HEK293 (cell line): ENCODE measurements at regions not wholly inside any gene's neighbourhood (a gene's known extent, or its start where the extent isn't known, plus 50 kb on each side); places are given as distances from the start of the nearest gene placed in this dataset.

ENCODE experiments used
- CTCF ChIA-PET: fragments of 350-600 bp; formaldehyde crosslinking; extraction: SDS; loops from one replicate; lab custom pipeline; 2021; ENCODE audit warnings: antibody characterized with exemption; lab: Yijun Ruan, JAX
- POLR2A ChIA-PET: fragments of 300-600 bp; formaldehyde crosslinking; extraction: SDS; loops from one replicate; lab custom pipeline; 2020; ENCODE audit warnings: antibody characterized with exemption, inconsistent platforms; lab: Yijun Ruan, JAX
- H3K27ac ChIP-seq: fragments of 200-500 bp; sonication (Bioruptor generic); 2 replicates; pipeline ENCODE4 v1.5.1; 2014; ENCODE audit warnings: low read depth, low read length, control low read depth, inconsistent platforms; ENCODE audit errors: extremely low read depth
- H3K36me3 ChIP-seq, 2 experiments: fragments of 200-500 bp in 1 of 2; sonication (Bioruptor generic) in 1 of 2; 1 replicate in 1 of 2; 2 replicates in 1 of 2; pipeline ENCODE4 v1.5.1; 2014 to 2017; ENCODE audit warnings: inconsistent platforms in 2 of 2, low read length in 2 of 2; ENCODE audit not compliant: control insufficient read depth in 2 of 2, insufficient read depth in 1 of 2
- H3K4me1 ChIP-seq: fragments of 200-500 bp; sonication (Bioruptor generic); 2 replicates; pipeline ENCODE4 v1.5.1; 2014; ENCODE audit warnings: mild to moderate bottlenecking, low read length, inconsistent platforms; ENCODE audit not compliant: control insufficient read depth, insufficient read depth
- H3K4me3 ChIP-seq: 2 replicates; pipeline ENCODE4 v1.5.1; 2011; ENCODE audit warnings: low read depth, mild to moderate bottlenecking, control low read depth, low read length, moderate library complexity
- H3K9me3 ChIP-seq: fragments of 200-500 bp; sonication (Bioruptor generic); 2 replicates; pipeline ENCODE4 v1.5.1; 2014; ENCODE audit warnings: low read depth, low read length, inconsistent platforms; ENCODE audit not compliant: control insufficient read depth, insufficient read depth
- EGR2 ChIP-seq: fragments of 450-650 bp; formaldehyde crosslinking; IDR thresholded peaks from 2 replicates; pipeline ENCODE4 v1.5.1; 2016; ENCODE audit warnings: low read depth, missing biosample characterization, missing genetic modification characterization
- FEZF1 ChIP-seq: fragments of 450-650 bp; formaldehyde crosslinking; IDR thresholded peaks from 2 replicates; pipeline ENCODE4 v1.5.1; 2016; ENCODE audit warnings: missing biosample characterization, missing genetic modification characterization
- GLI2 ChIP-seq: fragments of 450-650 bp; formaldehyde crosslinking; IDR thresholded peaks from 2 replicates; pipeline ENCODE4; 2017; ENCODE audit warnings: missing biosample characterization, missing genetic modification characterization, low read depth, borderline replicate concordance
- GLIS2 ChIP-seq: fragments of 450-650 bp; formaldehyde crosslinking; IDR thresholded peaks from 2 replicates; pipeline ENCODE4 v1.5.1; 2016; ENCODE audit warnings: missing biosample characterization, missing genetic modification characterization
- HOXC10 ChIP-seq: sonication (generic); formaldehyde crosslinking; IDR thresholded peaks from 2 replicates; pipeline ENCODE4 v1.8.1; 2023; ENCODE audit warnings: mild to moderate bottlenecking, missing genetic modification reagents
- KLF1 ChIP-seq: fragments of 450-650 bp; formaldehyde crosslinking; IDR thresholded peaks from 2 replicates; pipeline ENCODE4 v1.5.1; 2016; ENCODE audit warnings: missing biosample characterization, missing genetic modification characterization
- PATZ1 ChIP-seq: fragments of 450-650 bp; formaldehyde crosslinking; IDR thresholded peaks from 2 replicates; pipeline ENCODE4 v1.5.1; 2016; ENCODE audit warnings: missing biosample characterization, missing genetic modification characterization
- ZFP69B ChIP-seq: fragments of 450-650 bp; formaldehyde crosslinking; IDR thresholded peaks from 2 replicates; pipeline ENCODE4 v1.5.1; 2016; ENCODE audit warnings: missing biosample characterization, missing genetic modification characterization
- ZNF114 ChIP-seq: fragments of 450-650 bp; formaldehyde crosslinking; IDR thresholded peaks from 2 replicates; pipeline ENCODE4 v1.5.0; 2017; ENCODE audit warnings: missing biosample characterization, missing genetic modification characterization
- ZNF138 ChIP-seq: fragments of 450-650 bp; formaldehyde crosslinking; IDR thresholded peaks from 2 replicates; pipeline ENCODE4 v1.5.1; 2016; ENCODE audit warnings: missing biosample characterization, missing genetic modification characterization, borderline replicate concordance
- ZNF155 ChIP-seq: fragments of 450-650 bp; formaldehyde crosslinking; IDR thresholded peaks from 2 replicates; pipeline ENCODE4 v1.5.1; 2016; ENCODE audit warnings: missing biosample characterization, missing genetic modification characterization
- ZNF16 ChIP-seq: fragments of 450-650 bp; formaldehyde crosslinking; IDR thresholded peaks from 2 replicates; pipeline ENCODE4 v1.5.1; 2016; ENCODE audit warnings: low read depth, missing biosample characterization, missing genetic modification characterization
- ZNF184 ChIP-seq: fragments of 450-650 bp; IDR thresholded peaks from 2 replicates; pipeline ENCODE4 v1.5.1; 2018; ENCODE audit warnings: missing biosample characterization, mild to moderate bottlenecking, missing genetic modification characterization
- ZNF202 ChIP-seq: fragments of 450-650 bp; formaldehyde crosslinking; IDR thresholded peaks from 2 replicates; pipeline ENCODE4 v1.5.1; 2016; ENCODE audit warnings: missing biosample characterization, missing genetic modification characterization, borderline replicate concordance
- ZNF214 ChIP-seq: fragments of 450-650 bp; formaldehyde crosslinking; IDR thresholded peaks from 2 replicates; pipeline ENCODE4 v1.5.1; 2017; ENCODE audit warnings: missing biosample characterization, mild to moderate bottlenecking, missing genetic modification characterization, borderline replicate concordance
- ZNF449 ChIP-seq: fragments of 450-650 bp; formaldehyde crosslinking; IDR thresholded peaks from 2 replicates; pipeline ENCODE4 v1.5.1; 2017; ENCODE audit warnings: missing biosample characterization, mild to moderate bottlenecking, missing genetic modification characterization, moderate library complexity
- ZNF513 ChIP-seq: fragments of 450-650 bp; IDR thresholded peaks from 2 replicates; pipeline ENCODE4 v1.5.1; 2018; ENCODE audit warnings: missing biosample characterization, missing genetic modification characterization
- ZNF529 ChIP-seq: fragments of 450-650 bp; formaldehyde crosslinking; IDR thresholded peaks from 2 replicates; pipeline ENCODE4 v1.5.1; 2017; ENCODE audit warnings: missing genetic modification characterization, missing biosample characterization; ENCODE audit not compliant: insufficient replicate concordance
- ZNF610 ChIP-seq: fragments of 450-650 bp; formaldehyde crosslinking; IDR thresholded peaks from 2 replicates; pipeline ENCODE4 v1.5.1; 2016; ENCODE audit warnings: missing biosample characterization, missing genetic modification characterization, borderline replicate concordance
- ZNF621 ChIP-seq: fragments of 450-650 bp; formaldehyde crosslinking; IDR thresholded peaks from 2 replicates; pipeline ENCODE4 v1.5.1; 2017; ENCODE audit warnings: missing biosample characterization, missing genetic modification characterization
- ZNF639 ChIP-seq: fragments of 450-650 bp; formaldehyde crosslinking; IDR thresholded peaks from 2 replicates; pipeline ENCODE4 v1.5.1; 2016; ENCODE audit warnings: missing biosample characterization, missing genetic modification characterization
- ZNF664 ChIP-seq: fragments of 450-650 bp; formaldehyde crosslinking; IDR thresholded peaks from 2 replicates; pipeline ENCODE4 v1.5.1; 2016; ENCODE audit warnings: missing biosample characterization, missing genetic modification characterization
- ZSCAN4 ChIP-seq: fragments of 450-650 bp; formaldehyde crosslinking; IDR thresholded peaks from 2 replicates; pipeline ENCODE4 v1.5.1; 2017; ENCODE audit warnings: missing biosample characterization, missing genetic modification characterization
- TF ChIP-seq, protein P1 (sequence below): fragments of 450-650 bp; formaldehyde crosslinking; IDR thresholded peaks from 2 replicates; pipeline ENCODE4 v1.5.1; 2016; ENCODE audit warnings: missing biosample characterization, missing genetic modification characterization
- TF ChIP-seq, protein P2 (sequence below): fragments of 450-650 bp; formaldehyde crosslinking; IDR thresholded peaks from 2 replicates; pipeline ENCODE4 v1.5.1; 2016; ENCODE audit warnings: missing biosample characterization, missing genetic modification characterization

- H3K27ac ChIP-seq, result no peak overlapping the region
- POLR2A ChIA-PET, result no interaction called here
- H3K4me1 ChIP-seq, result peaks cover 13% of the 10 kb centered on the region; the same call in 1 of the 2 replicates
- no peaks in the 10 kb centered on the region for H3K36me3 ChIP-seq
- no peak overlapping the region for H3K4me3 ChIP-seq
- no peak for TF ChIP-seq ZNF214 (tag by site-specific recombination)
- no peak for TF ChIP-seq ZNF639
- no peak for TF ChIP-seq ZNF529 (tag by site-specific recombination)
- TF ChIP-seq, protein P1, sequence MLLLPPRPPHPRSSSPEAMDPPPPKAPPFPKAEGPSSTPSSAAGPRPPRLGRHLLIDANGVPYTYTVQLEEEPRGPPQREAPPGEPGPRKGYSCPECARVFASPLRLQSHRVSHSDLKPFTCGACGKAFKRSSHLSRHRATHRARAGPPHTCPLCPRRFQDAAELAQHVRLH (tag by site-specific recombination), result no peak
- TF ChIP-seq ZFP69B, result no peak
- TF ChIP-seq ZNF16 (tag by site-specific recombination), result no peak
- TF ChIP-seq ZNF155, result no peak
- no peak for TF ChIP-seq FEZF1 (tag by site-specific recombination)
- no peak for TF ChIP-seq KLF1
- TF ChIP-seq HOXC10, result no peak
- no peak for TF ChIP-seq EGR2
- TF ChIP-seq PATZ1 (tag by site-specific recombination), result no peak
- no peak for TF ChIP-seq ZNF202
- no peak for TF ChIP-seq GLI2
- TF ChIP-seq ZNF664 (tag by site-specific recombination), result no peak
- TF ChIP-seq, all 188 proteins: peak for 0
- H3K9me3 ChIP-seq, result no peaks in the 10 kb centered on the region
- CTCF ChIA-PET, result no interaction called here
Observed at GRCh38 chr3:29168696-29169095, 112.2 kb upstream of the RBMS3 start.

GRCh38 chr3:29169451-29169850 lies 111.4 kb upstream of the RBMS3 start:
- Histone ChIP-seq H3K9me3 (no peaks in the 10 kb centered on the region), H3K27ac (no peak overlapping the region), H3K4me3 (no peak overlapping the region), H3K36me3 (no peaks in the 10 kb centered on the region), H3K4me1 (peaks cover 13% of the 10 kb centered on the region; the same call in 1 of the 2 replicates)
- POLR2A ChIA-PET, result no interaction called here
- CTCF ChIA-PET, result no interaction called here
- TF ChIP-seq ZSCAN4 (tag by site-specific recombination) (no peak), ZNF449 (tag by site-specific recombination) (no peak), ZNF114 (no peak), ZNF621 (tag by site-specific recombination) (no peak), GLIS2 (tag by site-specific recombination) (no peak), ZNF513 (tag by site-specific recombination) (no peak), ZNF184 (tag by site-specific recombination) (no peak), ZNF138 (tag by site-specific recombination) (no peak), ZNF610 (tag by site-specific recombination) (no peak)
- TF ChIP-seq, protein P2, sequence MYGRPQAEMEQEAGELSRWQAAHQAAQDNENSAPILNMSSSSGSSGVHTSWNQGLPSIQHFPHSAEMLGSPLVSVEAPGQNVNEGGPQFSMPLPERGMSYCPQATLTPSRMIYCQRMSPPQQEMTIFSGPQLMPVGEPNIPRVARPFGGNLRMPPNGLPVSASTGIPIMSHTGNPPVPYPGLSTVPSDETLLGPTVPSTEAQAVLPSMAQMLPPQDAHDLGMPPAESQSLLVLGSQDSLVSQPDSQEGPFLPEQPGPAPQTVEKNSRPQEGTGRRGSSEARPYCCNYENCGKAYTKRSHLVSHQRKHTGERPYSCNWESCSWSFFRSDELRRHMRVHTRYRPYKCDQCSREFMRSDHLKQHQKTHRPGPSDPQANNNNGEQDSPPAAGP, result no peak
